Iris pigment epithelial cell (primary cell): ENCODE measurements at regions not wholly inside any gene's neighbourhood (a gene's known extent, or its start where the extent isn't known, plus 50 kb on each side); places are given as distances from the start of the nearest gene placed in this dataset.

Experiments used
- DNase-seq: peaks from one replicate; pipeline ENCODE4 v3.0.0-alpha.2; 2011; ENCODE audit warnings: low read depth

DNA sequence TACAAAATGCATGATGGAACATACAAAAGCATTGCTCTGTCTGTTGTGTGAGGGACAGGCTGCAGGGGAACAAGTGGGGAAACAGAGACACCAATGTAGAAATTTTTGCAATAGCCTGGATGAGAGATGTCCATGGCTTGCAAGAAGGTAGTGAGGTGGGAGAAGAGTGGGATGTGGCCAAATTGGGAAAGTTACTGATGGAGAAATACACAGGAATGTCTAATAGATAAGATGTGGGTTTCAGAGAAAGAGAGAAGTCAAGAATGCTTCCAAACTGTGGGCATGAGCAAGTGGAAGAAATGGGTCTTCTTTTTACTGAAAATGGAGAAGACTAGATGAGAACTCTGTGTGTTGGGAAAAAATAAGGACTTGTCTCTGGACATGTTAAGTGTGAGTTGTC, 592.7 kb downstream of the TNS3 start:
- no peak for DNase-seq

- DNase-seq = no peak
Measured at GRCh38 chr7:46982928-46983327, 599.0 kb downstream of the TNS3 start.

GRCh38 chr7:46979439-46979838, 602.5 kb downstream of the TNS3 start:
- DNase-seq = peak; percentile 7

GRCh38 chr7:46975493-46975892, 606.4 kb downstream of the TNS3 start:
- no peak for DNase-seq

DNA sequence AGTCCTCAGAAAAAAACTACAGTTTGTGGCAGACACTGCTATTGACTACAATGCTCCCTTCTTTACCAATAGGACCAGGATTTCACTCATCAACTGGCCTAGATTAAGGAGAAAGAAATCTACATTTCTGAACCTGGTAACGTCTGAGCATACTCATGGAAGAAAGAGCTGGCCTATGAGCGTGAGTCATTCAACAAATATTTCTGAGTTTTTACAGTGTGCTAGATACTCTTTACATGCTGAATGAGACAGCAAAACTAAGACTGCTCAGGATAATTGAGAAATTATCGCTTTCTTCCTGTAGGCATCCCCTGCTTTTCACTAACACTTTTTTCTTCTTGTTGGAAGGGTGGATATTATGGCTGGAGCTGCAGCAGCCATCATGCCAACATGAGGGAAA, 609.7 kb downstream of the TNS3 start:
- DNase-seq = peak; percentile 87

DNA sequence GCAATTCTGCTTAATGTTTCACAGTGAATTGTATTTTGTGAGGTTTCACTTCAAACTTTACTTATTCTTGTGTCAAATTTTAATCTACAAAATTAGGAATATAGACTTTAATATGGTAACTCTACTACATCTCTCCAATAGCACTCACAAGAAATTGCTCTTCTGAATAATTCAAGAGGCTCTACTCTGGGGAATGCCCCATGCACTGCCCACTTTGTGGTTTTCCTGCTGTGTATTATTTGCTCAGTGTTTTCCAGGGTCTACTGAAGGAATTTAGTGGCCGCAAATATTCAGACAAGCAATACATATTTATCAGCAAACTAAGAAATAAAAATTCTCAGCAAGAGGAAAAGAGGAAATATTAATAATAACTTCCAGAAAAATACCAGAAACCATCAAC, 611.4 kb downstream of the TNS3 start:
- no peak for DNase-seq

DNA sequence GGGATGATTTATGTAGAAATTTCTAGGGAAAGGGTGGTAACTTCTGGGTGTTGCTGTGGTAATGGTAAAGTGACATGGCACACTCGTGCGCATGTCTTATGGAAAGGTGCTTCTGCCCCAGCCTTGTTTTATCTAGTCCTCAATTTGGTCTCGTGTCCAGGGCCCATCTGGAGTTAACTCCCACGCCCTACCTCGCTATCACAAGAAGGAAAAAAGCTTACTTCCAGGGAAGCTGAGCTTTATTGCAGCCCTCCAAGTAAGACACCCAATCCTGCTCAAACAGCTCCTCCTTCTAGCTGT, 611.8 kb downstream of the TNS3 start:
- DNase-seq = no peak

DNA sequence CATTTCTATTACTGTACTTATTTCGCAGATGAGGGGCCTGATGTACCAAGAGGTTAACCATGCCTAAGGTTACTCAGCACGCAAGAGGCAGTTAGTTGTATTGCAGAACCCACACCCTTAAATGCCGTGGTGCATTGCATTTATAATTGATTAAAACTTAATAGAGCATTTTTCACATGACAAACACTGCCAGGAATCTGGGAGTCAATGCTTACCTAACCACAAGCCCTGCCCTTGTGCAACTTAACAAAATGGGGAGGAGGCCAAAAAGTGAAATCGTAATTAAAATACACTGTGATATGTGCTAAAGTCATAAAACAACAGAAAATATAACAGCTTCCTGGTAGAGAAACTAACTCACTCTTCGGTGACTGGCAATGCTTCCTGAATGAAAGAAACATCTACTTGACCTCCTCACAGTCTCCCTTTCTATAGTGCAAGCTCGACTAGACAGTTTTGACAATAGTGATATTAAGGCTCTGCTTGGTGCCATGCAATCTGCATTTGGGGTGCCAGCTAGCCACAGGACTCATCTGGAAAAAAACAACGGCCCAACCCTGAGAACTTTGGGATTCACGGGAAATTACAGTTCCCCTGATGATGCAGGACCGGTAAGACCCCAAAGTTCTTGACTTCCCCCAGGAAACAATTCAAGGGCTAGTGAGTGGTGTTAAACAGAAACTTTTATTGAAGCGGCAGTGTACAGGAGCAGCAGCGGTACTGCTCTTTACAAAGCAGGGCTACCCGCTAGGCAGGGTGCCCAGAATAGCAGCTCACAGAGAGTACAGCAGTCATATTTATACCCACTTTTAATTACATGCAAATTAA, 612.4 kb downstream of the TNS3 start:
- peak; percentile 81 for DNase-seq

GRCh38 chr7:46968003-46968402, 613.9 kb downstream of the TNS3 start:
- DNase-seq = no peak

- no peak for DNase-seq
Measured at GRCh38 chr7:46963719-46964118, 618.2 kb downstream of the TNS3 start.

- DNase-seq = peak; percentile 54
Measured at GRCh38 chr7:46960970-46961369, 620.9 kb downstream of the TNS3 start.

DNA sequence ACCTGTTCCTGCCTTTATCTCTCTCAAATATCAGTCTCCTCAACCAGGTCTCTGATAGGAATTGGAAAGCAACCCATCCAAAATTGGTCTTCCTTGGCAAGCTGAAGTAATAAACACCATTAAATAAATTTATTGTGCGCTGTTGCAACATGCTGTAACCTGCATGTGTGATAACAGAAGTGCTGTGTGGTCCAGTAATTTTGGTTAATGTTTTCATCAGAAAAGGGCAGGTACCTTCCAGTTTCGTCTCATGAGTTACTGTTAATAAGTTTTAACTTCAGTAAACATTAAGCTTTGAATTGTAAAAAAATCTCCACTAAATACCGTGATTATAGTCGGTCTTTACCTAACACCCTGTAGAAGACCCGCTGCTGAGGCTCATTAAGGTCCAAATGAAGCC, 624.7 kb downstream of the TNS3 start:
- DNase-seq = no peak

DNA sequence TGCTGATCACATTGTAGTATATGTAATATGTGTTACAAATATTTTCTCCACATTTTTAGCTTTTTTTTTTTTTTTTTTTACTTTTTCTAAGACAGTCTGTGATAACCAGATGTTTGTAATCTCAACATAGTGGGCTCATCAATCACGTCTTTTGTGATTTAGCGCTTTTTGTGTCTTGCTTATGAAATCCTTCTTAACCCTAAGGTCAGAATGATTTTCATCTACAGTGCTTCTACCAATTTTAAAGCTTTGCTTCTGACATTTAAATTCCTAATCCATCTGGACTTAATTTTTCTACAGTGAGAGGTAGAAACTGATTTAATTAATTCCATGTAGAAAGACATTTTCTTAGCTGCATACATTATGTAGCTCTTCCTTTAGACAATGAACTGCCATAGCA, 626.4 kb downstream of the TNS3 start:
- no peak for DNase-seq

GRCh38 chr7:46954181-46954580, 627.7 kb downstream of the TNS3 start:
- DNase-seq = no peak

- DNase-seq = no peak
Measured at GRCh38 chr7:46953008-46953407, 628.9 kb downstream of the TNS3 start.

DNA sequence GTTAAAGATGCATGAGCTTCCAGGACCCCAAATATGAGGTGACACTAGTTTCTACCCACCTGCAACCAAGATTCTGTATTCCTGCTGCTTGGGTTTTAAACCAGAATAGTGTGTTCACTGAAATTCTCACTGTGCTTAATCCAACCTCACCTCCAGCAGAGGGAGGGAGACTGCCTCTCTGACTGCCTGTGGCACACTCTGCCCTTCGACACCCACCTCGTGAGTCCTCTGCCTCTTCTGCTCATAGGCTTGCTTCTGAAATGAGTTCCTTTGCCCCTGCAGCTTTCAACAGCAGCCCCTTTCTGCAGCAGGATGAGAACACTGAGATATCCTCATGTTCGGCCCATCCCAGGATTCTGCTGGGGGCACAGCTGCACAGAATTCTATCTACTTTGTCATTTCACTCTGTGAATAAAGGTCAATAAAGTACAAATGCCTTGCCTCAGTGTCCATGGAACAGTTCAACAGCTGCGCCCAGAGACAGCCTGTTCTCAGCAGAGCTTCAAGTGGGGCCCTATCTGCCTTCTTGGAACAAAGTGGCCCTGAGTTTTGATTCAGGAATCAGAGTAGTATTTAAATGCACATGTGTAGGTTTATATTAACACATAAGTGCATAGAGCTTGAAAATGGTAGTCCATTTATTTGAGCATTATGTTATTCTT, 632.5 kb downstream of the TNS3 start:
- DNase-seq = no peak

DNA sequence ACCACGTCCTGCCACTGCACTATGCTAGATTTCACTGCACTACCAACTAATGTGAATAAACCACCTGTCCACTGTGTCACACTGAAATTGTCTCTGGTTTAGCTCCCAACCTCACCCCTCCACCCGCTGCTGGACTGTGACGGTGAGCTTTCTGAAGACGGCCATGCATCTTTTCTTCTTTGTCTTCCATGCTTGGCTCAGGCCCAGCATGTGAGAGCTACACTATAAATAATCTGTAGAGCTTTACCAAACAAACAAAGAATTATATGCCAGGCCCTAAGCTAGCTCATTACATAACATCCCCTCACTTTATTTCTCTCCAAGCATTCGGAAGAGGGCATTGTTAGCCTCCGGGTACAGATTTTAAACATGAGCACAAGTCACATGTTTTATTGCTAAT, 633.2 kb downstream of the TNS3 start:
- no peak for DNase-seq

DNA sequence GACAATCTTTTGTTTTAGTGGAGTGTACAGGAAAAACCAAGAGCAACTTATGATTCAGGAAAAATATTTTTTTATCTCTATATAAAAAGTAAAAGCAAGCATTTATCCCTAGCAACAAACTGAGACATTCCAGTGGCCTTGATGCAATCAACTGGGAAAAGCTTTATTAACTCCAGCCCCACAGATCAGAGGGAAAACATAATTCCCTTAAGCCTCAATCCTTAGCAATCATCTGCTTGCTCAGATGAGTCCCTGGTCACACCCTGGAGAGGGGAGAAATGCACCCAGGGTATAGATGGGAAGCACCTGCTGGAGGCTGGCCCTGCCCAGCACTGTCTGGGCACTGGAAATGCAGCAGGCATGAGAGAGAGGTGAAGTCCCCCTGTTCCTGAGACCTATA, 636.6 kb downstream of the TNS3 start:
- DNase-seq = no peak

GRCh38 chr7:46943996-46944395, 637.9 kb downstream of the TNS3 start:
- DNase-seq = no peak

DNA sequence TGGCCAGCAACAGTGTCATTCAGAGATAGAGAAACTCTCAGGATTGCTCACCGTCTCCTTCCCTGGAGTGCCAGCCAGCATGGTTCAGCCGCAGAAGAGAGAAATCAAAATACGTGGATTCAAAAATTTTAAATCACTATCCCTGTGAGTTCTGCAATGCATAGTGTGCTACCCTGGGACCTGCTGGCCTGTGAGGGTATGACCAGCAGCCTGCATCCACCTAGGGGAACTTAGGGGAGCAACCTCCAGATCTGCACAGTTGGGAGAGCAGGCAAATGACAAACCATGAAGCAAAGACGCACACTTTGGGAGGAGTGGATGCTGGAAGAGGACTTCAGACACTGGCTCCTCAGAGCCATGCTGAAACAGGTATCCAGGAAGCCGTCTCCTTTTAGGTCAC, 639.3 kb downstream of the TNS3 start:
- DNase-seq = no peak

GRCh38 chr7:46940178-46940577, 641.7 kb downstream of the TNS3 start:
- DNase-seq = no peak

GRCh38 chr7:46939558-46939957, 642.4 kb downstream of the TNS3 start:
- no peak for DNase-seq

DNA sequence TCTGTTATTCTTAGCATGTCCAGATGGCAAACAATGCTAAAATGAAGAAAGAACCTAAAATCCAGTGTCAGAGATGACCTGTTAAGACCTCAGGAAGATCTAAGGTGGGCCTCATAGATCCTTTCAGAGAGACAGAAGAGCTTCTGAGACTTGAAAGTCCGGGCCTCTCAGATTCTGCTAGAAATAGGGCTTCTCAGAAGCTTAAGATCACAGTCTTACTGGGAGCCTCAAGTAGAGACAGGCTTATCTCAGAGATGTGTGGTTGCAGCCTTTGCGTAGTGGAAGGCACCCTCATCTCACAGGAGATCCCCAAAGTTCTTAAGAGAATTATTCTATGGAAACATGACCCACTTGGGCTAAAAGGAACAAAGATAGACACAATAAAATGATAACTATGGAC, 642.8 kb downstream of the TNS3 start:
- no peak for DNase-seq

DNA sequence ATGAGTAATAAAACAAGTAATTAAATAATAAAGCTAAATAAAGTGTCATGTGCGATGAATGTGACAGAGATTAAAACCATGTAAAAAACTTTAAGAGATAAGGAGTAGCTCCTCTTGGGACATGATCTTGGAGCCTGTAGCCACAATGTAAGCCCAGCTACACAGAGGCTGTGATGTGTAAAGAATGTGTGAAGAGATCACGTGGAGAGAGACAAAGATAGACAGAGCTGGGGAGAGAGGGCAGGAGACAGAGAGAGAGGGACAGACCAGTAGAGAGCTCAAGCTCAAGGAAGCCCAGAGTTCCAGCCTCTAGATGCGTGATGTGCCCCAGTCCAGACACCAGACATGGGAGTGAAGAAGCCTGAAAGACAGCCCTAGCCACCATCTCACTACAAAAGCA, 644.1 kb downstream of the TNS3 start:
- no peak for DNase-seq
